Subcutaneous abdominal adipose tissue (tissue), 5 donors: ENCODE measurements at regions not wholly inside any gene's neighbourhood (a gene's known extent, or its start where the extent isn't known, plus 50 kb on each side); places are given as distances from the start of the nearest gene placed in this dataset.

ENCODE experiments used
- H3K27ac ChIP-seq: one replicate; pipeline ENCODE4 v1.7.0; 2013; ENCODE audit warnings: low read depth, mild to moderate bottlenecking, inconsistent platforms, low read length, moderate library complexity
- H3K27me3 ChIP-seq, 5 donors: one replicate each; pipeline ENCODE4 v1.7.0; 2013; ENCODE audit warnings: low read length in 5 of 5, inconsistent platforms in 1 of 5; ENCODE audit not compliant: control insufficient read depth in 5 of 5, insufficient read depth in 4 of 5
- H3K36me3 ChIP-seq, 5 donors: one replicate each; pipeline ENCODE4 v1.7.0; 2013; ENCODE audit warnings: low read length in 5 of 5; ENCODE audit not compliant: control insufficient read depth in 5 of 5, insufficient read depth in 5 of 5
- H3K4me1 ChIP-seq, 5 donors: one replicate each; pipeline ENCODE4 v1.7.0; 2013; ENCODE audit warnings: low read length in 5 of 5, mild to moderate bottlenecking in 3 of 5, moderate library complexity in 1 of 5; ENCODE audit not compliant: control insufficient read depth in 5 of 5, insufficient read depth in 5 of 5
- H3K4me3 ChIP-seq, 5 donors: one replicate each; pipeline ENCODE4 v1.7.0; 2013; ENCODE audit warnings: low read length in 5 of 5, low read depth in 1 of 5
- H3K9ac ChIP-seq, 5 donors: one replicate each; pipeline ENCODE4 v1.7.0; 2013; ENCODE audit warnings: low read length in 5 of 5, mild to moderate bottlenecking in 4 of 5, moderate library complexity in 3 of 5
- H3K9me3 ChIP-seq, 5 donors: one replicate each; pipeline ENCODE4 v1.7.0; 2013; ENCODE audit warnings: low read length in 5 of 5; ENCODE audit not compliant: control insufficient read depth in 5 of 5
- donor health status: healthy.
- donor health status: healthy.
- donor health status: healthy.
- donor health status: healthy.
- donor health status: healthy.

DNA sequence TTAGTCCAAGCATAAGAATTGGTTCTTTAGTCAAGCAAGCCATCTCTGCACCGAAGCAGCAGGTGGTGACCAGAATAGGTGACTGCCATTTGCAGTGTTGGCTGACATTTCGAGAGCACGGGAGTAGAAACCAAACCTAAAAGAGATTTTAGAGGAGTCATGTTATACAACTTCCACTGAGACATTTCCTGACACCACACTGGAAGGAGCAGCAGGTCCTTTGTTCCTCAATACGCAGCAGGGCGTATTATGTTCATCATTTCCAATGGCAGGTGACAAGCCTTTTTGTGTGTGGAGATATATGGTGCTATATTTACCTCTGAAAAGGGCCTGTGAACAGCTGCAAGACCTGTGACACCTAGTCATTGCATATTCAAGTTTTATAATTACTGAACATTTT is 418.8 kb upstream of the NETO1 start:
- Histone ChIP-seq H3K27ac (no peak overlapping the region), H3K9me3 (no peaks in the 10 kb centered on the region), H3K36me3 (no peaks in the 10 kb centered on the region)

DNA sequence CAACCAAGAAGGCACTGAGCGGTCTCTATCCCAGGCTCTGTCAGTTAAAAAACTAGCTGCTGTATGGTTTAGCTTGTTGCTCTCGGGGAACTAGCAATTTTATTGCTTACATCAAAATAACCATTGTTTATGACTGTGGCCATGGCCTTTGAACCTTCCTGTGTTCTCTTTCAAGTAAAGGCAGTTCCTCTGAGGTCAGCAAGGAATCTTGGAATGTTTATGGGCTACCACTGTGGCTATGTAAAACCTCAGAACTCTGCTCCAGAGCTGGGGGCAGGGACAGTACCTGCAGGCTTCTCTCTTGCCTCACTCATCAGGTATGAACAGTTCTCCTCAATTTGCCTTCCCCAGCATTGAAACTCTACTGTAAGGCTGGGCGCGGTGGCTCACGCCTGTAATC is 416.0 kb upstream of the NETO1 start:
- no peak overlapping the region for H3K9ac ChIP-seq
- no peaks in the 10 kb centered on the region for H3K36me3 ChIP-seq
- H3K27ac ChIP-seq: no peak overlapping the region
- H3K9me3 ChIP-seq: no peaks in the 10 kb centered on the region
- no peaks in the 10 kb centered on the region for H3K27me3 ChIP-seq
- H3K4me3 ChIP-seq: no peak overlapping the region
- H3K4me1 ChIP-seq: no peaks in the 10 kb centered on the region

More for the DNA sequence above, 418.8 kb upstream of the NETO1 start:
- no peak overlapping the region for H3K9ac ChIP-seq
- H3K4me3 ChIP-seq: no peak overlapping the region
- H3K27me3 ChIP-seq: no peaks in the 10 kb centered on the region
- H3K4me1 ChIP-seq: no peaks in the 10 kb centered on the region

DNA sequence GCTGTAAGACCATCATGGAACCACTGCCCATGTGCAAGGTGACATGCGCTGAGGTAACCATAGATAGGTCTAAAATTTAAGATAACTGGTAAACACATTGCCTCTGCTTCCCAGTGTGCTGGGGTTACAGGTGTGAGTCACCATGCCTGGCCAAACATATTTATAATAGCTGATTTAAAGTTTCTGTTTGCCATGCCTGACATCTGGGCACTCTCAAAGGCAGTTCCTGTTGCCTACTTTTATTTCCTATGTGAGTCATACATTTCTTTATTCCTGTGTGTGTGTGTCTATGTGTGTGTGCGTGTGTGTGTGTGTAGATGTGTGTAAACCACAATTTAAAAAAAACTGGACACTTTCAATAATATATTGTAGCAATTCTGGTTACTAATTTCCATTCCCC is 415.2 kb upstream of the NETO1 start:
- H3K27ac ChIP-seq: no peak overlapping the region
- H3K36me3 ChIP-seq: no peaks in the 10 kb centered on the region
- H3K27me3 ChIP-seq: no peaks in the 10 kb centered on the region
- H3K4me1 ChIP-seq: no peaks in the 10 kb centered on the region
- no peaks in the 10 kb centered on the region for H3K9me3 ChIP-seq
- H3K9ac ChIP-seq: no peak overlapping the region
- H3K4me3 ChIP-seq: no peak overlapping the region

DNA sequence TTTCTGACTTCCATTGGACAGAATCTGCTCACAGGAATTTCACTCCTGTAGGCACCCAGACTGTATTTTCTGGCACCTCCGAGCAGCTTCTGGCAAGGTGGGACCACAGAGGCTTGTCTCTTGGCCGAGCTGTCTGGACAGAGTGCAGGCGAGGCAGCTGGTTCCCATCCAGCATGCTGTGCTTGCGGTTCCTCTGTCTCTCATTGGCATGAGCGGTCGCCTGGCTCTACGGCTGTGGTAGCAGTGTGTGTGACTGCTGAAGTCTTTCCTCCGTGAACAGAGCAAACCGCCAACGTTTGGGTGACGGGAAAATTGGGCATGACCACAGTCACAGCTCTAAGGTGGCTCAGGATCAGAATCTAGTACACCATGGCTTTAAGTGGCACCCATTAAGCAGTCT is 411.7 kb upstream of the NETO1 start:
- Histone ChIP-seq H3K27ac (no peak overlapping the region), H3K4me3 (no peak overlapping the region), H3K27me3 (no peaks in the 10 kb centered on the region), H3K4me1 (no peaks in the 10 kb centered on the region), H3K9ac (no peak overlapping the region), H3K36me3 (no peaks in the 10 kb centered on the region), H3K9me3 (no peaks in the 10 kb centered on the region)

DNA sequence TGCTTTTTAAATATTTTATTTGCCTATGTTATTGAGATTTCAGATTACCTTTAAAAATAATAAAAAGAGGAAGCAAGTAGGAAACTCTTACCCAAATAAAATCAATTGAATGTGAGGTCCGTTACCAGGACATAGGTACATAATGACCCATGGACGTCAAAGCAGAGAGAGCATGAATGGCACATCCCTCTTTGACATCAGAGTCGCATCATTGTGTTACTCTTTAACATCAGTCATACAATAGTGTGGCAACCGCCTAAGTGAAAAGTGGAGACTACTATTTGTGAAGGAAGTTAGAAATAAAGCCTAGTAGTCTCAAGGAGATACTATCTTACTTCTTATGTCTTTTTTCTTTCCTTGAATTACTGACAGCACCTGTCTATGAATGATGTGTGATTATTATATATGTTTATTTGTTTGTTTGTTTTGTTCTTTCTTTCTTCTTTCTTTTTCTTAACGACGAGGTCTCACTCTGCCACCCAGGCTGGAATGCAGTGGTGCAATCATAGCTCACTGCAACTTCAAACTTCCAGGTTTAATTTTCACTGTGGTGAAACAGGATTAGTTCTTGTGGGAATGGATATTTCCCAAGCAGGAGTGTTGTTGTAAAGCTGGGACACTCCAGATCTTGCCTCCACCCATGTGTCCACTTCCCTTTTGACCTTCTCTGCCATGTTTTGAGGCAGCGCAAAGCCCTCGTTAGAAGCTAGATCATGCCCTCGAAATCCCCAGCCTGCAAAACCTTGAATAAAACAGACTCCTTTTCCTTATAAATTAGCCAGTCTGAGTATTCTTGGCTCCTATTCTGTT is 407.2 kb upstream of the NETO1 start:
- Histone ChIP-seq H3K36me3 (no peaks in the 10 kb centered on the region), H3K9me3 (no peaks in the 10 kb centered on the region), H3K27ac (no peak overlapping the region), H3K9ac (no peak overlapping the region), H3K27me3 (no peaks in the 10 kb centered on the region), H3K4me3 (no peak overlapping the region), H3K4me1 (no peaks in the 10 kb centered on the region)

DNA sequence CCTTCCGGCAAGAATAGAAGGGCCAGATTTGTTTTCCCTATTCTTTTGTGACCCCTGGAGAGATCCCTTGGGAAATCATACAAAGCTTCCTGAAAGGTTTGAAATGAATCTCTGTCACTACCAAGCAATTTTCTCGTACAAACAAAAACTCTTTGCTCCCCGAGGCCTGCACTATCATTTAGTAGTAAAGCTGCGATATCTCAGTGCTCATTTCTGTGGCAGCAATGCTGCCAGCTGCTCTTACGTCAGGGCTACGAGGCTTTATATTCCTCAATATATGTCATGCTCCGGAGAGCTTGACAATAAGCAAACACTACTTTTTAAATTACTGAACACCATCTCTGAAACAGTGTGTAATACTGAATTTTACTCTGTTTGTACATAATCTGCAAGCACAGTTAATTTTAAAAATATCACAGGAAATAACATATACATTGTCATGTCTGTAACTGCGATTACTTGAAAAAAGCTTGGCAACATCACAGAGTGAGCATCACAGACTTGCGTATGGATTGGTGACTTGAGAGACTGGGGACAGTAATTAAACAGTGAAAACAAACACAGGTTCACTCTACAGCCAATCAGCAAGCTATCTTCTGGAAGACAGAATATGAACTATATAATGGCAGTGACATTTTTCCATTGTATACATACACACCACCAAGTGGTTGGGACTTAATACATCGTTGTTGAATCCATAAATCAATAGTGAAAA is 403.3 kb upstream of the NETO1 start:
- no peak overlapping the region for H3K9ac ChIP-seq
- H3K27ac ChIP-seq: no peak overlapping the region
- no peaks in the 10 kb centered on the region for H3K9me3 ChIP-seq
- H3K36me3 ChIP-seq: no peaks in the 10 kb centered on the region
- no peaks in the 10 kb centered on the region for H3K4me1 ChIP-seq
- no peaks in the 10 kb centered on the region for H3K27me3 ChIP-seq
- no peak overlapping the region for H3K4me3 ChIP-seq

DNA sequence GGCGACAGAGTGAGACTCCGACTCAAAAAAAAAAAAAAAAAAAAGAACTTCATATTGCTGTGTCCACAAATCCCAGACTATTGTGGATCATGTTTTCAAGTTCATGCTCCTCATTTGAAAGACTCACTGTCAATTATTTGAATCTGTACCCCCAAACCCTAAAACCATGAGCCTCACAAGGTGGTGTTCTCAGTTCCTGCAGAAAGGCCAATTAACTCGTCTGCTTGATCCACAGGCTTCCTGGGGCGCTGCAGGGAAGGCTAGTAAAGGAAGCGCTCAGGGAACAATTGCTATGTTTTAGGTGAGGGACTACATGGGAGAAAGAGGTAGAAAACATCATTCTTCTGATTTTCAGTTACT is 396.8 kb upstream of the NETO1 start:
- H3K27me3 ChIP-seq: no peaks in the 10 kb centered on the region
- no peak overlapping the region for H3K27ac ChIP-seq
- H3K9me3 ChIP-seq: no peaks in the 10 kb centered on the region
- H3K4me1 ChIP-seq: no peaks in the 10 kb centered on the region
- no peaks in the 10 kb centered on the region for H3K36me3 ChIP-seq
- H3K9ac ChIP-seq: no peak overlapping the region
- H3K4me3 ChIP-seq: no peak overlapping the region

DNA sequence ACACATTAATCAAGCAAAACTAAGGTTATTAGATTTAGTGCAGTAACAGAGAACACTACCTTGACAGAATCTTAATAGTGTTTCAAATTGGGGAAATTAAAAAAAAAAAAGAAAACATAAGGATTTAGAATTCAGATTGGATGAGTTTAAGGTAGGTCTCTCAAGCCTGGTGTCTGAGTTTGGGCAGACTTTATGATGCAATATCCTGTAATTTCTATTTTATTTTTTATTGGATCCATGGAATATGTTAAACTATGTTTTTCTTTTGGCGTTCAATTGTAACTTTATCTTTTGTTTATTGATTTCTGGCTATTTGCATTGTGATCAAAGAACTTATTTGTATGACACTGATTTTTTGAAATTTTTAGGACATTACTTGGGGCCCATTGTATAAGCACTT is 394.1 kb upstream of the NETO1 start:
- Histone ChIP-seq H3K9ac (no peak overlapping the region), H3K36me3 (no peaks in the 10 kb centered on the region), H3K27ac (no peak overlapping the region), H3K4me3 (no peak overlapping the region), H3K4me1 (no peaks in the 10 kb centered on the region), H3K9me3 (no peaks in the 10 kb centered on the region), H3K27me3 (no peaks in the 10 kb centered on the region)

DNA sequence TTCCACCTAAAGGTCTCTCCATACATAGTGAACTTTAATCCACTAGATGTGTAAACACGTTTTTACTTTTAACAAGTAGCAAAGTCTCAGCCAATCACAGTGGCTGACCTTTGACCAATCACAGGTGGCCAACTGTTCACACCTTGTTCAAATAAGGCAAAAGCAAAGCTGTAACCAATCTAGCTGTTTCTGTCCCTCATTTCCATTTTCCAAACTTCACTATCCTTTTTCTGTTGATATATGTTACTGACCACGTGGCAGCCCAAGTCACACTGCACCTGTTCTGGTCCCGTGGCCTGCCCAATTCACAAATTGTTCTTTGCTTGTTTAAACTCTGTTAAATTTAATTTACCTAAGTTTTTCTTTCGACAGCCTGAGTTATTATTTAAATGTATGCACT is 393.5 kb upstream of the NETO1 start:
- Histone ChIP-seq H3K9ac (no peak overlapping the region), H3K4me1 (no peaks in the 10 kb centered on the region), H3K9me3 (no peaks in the 10 kb centered on the region), H3K4me3 (no peak overlapping the region), H3K36me3 (no peaks in the 10 kb centered on the region), H3K27ac (no peak overlapping the region), H3K27me3 (no peaks in the 10 kb centered on the region)

DNA sequence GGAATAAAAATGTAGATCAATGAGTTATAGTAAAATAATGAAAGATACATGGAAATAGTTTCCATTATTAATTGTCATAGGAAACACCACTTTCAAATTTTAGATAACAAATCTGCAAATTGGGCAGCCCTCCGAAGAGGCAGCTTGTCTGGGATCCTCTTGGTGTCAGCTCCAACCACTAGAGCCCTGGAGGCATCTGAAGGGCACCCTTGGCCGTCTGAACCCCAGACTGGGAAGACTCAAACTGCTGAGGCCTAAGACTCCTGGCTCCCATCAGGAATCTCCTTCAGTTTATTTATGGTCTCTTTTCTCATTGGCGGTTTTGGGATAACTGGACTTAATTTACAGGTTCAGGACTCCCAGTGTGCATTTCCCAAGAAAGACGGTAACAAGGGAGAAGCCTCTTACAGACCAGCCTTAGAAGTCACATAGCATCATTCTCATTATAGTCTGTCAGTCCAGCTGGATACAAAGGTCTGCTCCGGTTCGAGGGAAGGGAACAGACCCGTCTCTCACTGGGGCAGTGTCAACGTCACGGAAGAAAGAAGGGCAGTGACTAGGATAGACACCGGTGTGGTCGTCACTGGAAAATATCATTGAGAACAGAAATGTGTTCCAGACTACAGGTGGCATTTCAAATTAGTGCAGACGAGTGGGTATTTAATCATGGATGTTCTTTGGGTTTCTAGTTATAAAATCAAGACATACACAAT is 390.7 kb upstream of the NETO1 start:
- Histone ChIP-seq H3K4me3 (no peak overlapping the region), H3K36me3 (no peaks in the 10 kb centered on the region), H3K27me3 (no peaks in the 10 kb centered on the region), H3K4me1 (no peaks in the 10 kb centered on the region), H3K9ac (no peak overlapping the region), H3K9me3 (no peaks in the 10 kb centered on the region), H3K27ac (no peak overlapping the region)
